ENCODE measurements at regions not wholly inside any gene's neighbourhood (a gene's known extent, or its start where the extent isn't known, plus 50 kb on each side); places are given as distances from the start of the nearest gene placed in this dataset.

- Histone ChIP-seq H3K36me3 (no peaks in the 10 kb centered on the region), H3K9me3 (no peaks in the 10 kb centered on the region), H3K27ac (no peak overlapping the region), H3K4me1 (no peaks in the 10 kb centered on the region), H3K27me3 (no peaks in the 10 kb centered on the region), H3K4me3 (no peak overlapping the region)
- intact Hi-C loops (cut with DNase I; ENCODE audit: low total_unique reads), result no loop called here
- TF ChIP-seq CTCF (IDR thresholded peaks at IDR 0.05) (no peak), POLR2A (IDR thresholded peaks at IDR 0.05) (no peak), POLR2AphosphoS5 (IDR thresholded peaks at IDR 0.05) (no peak), EP300 (IDR thresholded peaks at IDR 0.05) (no peak)
- WGBS, 5 donors, result 80 to 91% (median 84%) methylated on average over 3 of the region's 3 CpGs
- no peak for DNase-seq
Measured at GRCh38 chr2:175559613-175560012, 378.1 kb upstream of the ATP5MC3 start.

GRCh38 chr2:175557810-175558377 lies 376.4 kb upstream of the ATP5MC3 start:
- DNase-seq, result no peak
- Histone ChIP-seq H3K27ac (no peak overlapping the region), H3K4me1 (no peaks in the 10 kb centered on the region), H3K9me3 (no peaks in the 10 kb centered on the region), H3K27me3 (no peaks in the 10 kb centered on the region), H3K36me3 (no peaks in the 10 kb centered on the region), H3K4me3 (no peak overlapping the region)
- intact Hi-C loops (cut with DNase I; ENCODE audit: low total_unique reads), result no loop called here
- 56 to 80% (median 63%) methylated on average over 6 of the region's 6 CpGs for WGBS, 5 donors
- TF ChIP-seq POLR2A (IDR thresholded peaks at IDR 0.05) (no peak), EP300 (IDR thresholded peaks at IDR 0.05) (no peak), CTCF (IDR thresholded peaks at IDR 0.05) (no peak), POLR2AphosphoS5 (IDR thresholded peaks at IDR 0.05) (no peak)

GRCh38 chr2:175553910-175554309 lies 372.4 kb upstream of the ATP5MC3 start:
- Histone ChIP-seq H3K27me3 (no peaks in the 10 kb centered on the region), H3K36me3 (no peaks in the 10 kb centered on the region), H3K4me3 (no peak overlapping the region), H3K4me1 (no peaks in the 10 kb centered on the region), H3K27ac (no peak overlapping the region), H3K9me3 (no peaks in the 10 kb centered on the region)
- intact Hi-C loops (cut with DNase I; ENCODE audit: low total_unique reads), result no loop called here
- TF ChIP-seq POLR2AphosphoS5 (IDR thresholded peaks at IDR 0.05) (no peak), POLR2A (IDR thresholded peaks at IDR 0.05) (no peak), CTCF (IDR thresholded peaks at IDR 0.05) (no peak), EP300 (IDR thresholded peaks at IDR 0.05) (no peak)
- WGBS, 5 donors, result 19 to 37% (median 30%) methylated on average over 2 of the region's 2 CpGs
- DNase-seq, result no peak

DNA sequence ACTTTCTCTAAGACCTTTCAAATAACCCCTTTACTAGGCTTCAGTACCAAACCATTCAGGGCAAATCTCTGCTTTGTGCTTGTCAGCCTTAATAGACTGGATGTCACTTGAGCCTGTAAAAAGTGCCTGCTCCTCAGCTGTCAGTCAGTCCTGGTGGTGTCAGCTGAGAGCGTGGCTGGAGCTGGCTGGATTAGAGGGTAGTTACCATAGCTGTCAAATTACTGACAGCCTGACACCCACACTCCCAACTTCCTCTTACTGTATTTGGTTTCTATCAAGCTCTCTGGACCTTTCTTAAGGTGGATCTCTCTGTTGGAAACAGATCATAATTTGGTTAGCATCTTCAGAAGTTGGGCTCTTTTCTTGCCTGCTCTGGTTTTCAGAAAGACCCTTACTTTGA lies 371.4 kb upstream of the ATP5MC3 start:
- no peaks in the 10 kb centered on the region for H3K9me3 ChIP-seq
- intact Hi-C loops (cut with DNase I; ENCODE audit: low total_unique reads), result no loop called here
- H3K36me3 ChIP-seq, result no peaks in the 10 kb centered on the region
- H3K27me3 ChIP-seq, result no peaks in the 10 kb centered on the region
- TF ChIP-seq POLR2AphosphoS5 (IDR thresholded peaks at IDR 0.05) (no peak), CTCF (IDR thresholded peaks at IDR 0.05) (no peak), POLR2A (IDR thresholded peaks at IDR 0.05) (no peak), EP300 (IDR thresholded peaks at IDR 0.05) (no peak)
- H3K4me1 ChIP-seq, result no peaks in the 10 kb centered on the region
- 10 to 32% (median 14%) methylated on average over 1 of the region's 1 CpG for WGBS, 5 donors
- no peak overlapping the region for H3K4me3 ChIP-seq
- DNase-seq, result peak in 1 of 2 donors; percentile 6
- no peak overlapping the region for H3K27ac ChIP-seq
